GM11168 (cell line): ENCODE measurements at regions not wholly inside any gene's neighbourhood (a gene's known extent, or its start where the extent isn't known, plus 50 kb on each side); places are given as distances from the start of the nearest gene placed in this dataset.
"Not testable (repeated sequence)": the region's sequence is repeated elsewhere in the genome, so short reads cannot be mapped to it uniquely, and the experiment has no call there.

Experiments
- in situ Hi-C: fragments of 300-500 bp; cut with MboI; formaldehyde crosslinking; loops from one replicate; pipeline ENCODE4 v1.12.0; 2022; ENCODE audit warnings: low sequenced_read_pairs; ENCODE audit not compliant: unreplicated experiment

GRCh38 chr5:62168506-62169281 is 137.3 kb upstream of the KIF2A start:
- in situ Hi-C loops: no loop called here

DNA sequence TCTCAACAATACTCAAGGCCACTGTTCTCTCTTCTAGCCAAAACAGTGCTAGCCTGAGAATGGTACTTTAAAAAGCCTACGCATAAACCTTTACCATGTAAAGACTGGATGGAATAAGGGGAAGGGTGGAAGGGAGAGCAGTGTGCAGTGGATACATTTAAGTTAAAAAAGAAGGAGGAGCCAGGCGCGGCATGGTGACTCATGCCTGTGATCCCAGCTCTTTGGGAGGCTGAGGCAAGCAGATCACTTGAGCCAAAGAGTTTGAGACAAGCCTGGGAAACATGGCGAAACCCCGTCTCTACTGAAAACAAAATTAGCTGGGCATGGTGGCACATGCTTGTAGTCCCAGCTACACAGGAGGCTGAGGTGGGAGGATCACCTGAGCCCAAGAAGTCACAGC is 127.7 kb upstream of the KIF2A start:
- in situ Hi-C loops: no loop called here

DNA sequence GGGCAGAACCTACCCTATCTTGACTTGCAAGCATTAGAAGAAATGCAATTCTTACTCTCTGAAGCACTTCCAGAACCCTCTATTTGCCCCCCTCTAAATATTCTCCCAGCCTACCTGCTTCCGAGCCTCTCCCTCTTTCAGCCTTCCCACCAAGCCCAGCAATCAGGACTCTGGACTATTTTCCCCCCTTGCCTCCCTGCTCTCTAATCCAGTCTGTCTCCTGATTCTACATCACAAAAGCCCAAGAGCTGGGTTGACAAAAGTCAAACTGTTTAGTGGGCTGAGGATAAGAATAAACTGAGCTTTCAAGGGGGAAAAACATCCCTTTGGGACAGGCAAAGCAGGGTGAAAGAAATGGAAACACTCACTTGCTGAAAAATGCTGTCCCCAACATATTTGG is 123.2 kb upstream of the KIF2A start:
- in situ Hi-C loops: no loop called here

DNA sequence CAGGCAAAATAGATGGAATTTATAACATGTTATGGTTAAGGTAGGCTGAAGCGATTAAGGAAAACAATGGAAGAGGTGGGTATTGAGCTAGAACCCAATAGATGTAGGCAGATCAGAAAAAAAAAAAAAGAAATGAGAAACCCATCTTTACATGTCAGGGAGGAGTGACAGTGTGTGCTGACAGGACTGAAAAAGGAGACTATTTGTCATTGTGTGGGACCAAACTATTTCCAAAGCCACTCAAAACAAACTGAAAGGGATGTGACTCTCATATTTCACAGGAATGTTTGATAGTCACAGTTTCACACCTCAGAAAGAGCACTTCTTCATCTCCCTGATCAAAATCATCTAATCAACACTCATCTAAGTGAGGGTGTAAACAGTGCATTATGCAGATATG is 122.3 kb upstream of the KIF2A start:
- in situ Hi-C loops: no loop called here

GRCh38 chr5:62184444-62184843 is 121.6 kb upstream of the KIF2A start:
- in situ Hi-C loops: no loop called here

GRCh38 chr5:62190173-62190572 is 115.8 kb upstream of the KIF2A start:
- in situ Hi-C loops: no loop called here

GRCh38 chr5:62190931-62191330 is 115.1 kb upstream of the KIF2A start:
- in situ Hi-C loops: no loop called here

DNA sequence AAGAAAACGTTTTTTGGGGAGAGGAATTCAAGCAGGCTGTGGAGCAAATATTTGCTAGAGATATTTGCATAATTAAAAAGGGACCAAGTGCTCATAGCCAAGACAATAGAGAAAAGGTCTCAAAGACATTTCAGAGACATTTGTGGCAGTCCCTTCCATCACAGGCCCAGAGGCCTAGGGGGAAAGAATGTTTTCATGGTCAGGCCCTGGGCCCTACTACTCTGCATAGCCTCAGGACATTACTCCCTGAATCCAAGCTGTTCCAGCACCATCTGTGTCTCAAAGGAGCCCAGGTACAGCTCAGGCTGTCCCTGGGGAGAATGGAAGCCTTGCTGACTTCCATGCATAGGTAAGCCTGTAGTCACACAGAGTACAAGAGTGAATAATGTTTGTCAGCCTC is 113.0 kb upstream of the KIF2A start:
- in situ Hi-C loops: no loop called here

DNA sequence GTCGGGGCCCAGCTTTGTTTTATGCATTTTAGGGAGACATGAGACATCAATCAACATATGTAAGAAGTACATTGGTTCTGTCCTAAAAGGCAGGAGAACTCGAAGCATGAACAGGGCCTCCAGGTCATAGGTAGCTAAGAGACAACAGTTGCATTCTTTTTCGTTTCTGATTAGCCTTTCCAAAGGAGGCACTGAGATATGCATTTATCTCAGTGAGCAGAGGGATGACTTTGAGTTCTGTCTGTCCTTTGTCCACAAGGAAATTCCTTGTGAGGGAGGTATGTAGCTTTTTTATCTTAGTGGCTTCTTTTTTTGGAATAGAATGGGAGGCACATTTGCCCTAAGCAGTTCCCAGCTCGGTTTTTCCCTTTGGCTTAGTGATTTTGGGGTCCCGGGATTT is 109.5 kb upstream of the KIF2A start:
- in situ Hi-C loops: not testable (repeated sequence)

DNA sequence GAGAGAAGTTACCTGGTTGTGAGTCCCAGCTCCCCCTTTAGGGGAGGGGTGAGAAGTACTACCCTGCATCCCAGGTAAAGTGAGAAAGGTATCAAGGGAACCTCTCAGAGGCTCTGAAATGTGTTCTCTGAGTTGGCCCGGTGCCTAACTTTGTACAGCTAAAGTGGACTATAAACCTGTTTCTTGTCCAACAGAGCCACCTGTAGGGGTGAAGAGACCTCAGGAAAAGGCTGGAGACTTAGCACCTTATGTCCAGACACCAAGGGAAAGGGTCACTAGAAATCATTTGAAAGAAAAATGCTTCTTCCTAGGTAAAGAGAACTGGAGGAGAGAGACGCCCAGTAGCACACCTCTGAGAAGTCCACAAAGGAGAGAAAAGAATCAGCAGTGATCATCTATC is 108.3 kb upstream of the KIF2A start:
- in situ Hi-C loops: no loop called here

- in situ Hi-C loops: no loop called here
Measured at GRCh38 chr5:62198421-62198820, 107.6 kb upstream of the KIF2A start.

- in situ Hi-C loops: no loop called here
Measured at GRCh38 chr5:62199792-62200716, 106.0 kb upstream of the KIF2A start.

- in situ Hi-C loops: no loop called here
Measured at GRCh38 chr5:62206150-62206829, 99.7 kb upstream of the KIF2A start.

- in situ Hi-C loops: no loop called here
Measured at GRCh38 chr5:62208218-62208852, 97.7 kb upstream of the KIF2A start.

- in situ Hi-C loops: no loop called here
Measured at GRCh38 chr5:62211405-62211804, 94.6 kb upstream of the KIF2A start.

DNA sequence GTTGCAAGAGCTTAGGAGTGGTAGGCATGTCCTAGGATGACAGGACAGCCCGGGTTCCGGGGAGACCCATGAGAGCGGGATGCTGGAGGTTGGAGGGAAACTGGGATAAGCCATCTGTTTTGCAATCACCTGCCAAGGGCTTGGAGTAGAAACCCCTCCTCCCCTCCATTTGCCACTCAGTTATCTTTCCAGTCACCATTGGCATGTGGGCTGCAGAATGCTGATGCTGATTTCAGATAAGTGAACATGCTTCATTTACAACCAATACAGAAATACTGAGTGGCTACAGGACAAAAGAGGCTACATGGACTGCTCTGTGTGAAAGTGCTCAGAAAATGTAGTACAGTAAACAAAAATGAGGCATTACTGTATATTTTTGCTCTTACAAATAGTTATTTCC is 93.4 kb upstream of the KIF2A start:
- in situ Hi-C loops: no loop called here

GRCh38 chr5:62214701-62215100 is 91.3 kb upstream of the KIF2A start:
- in situ Hi-C loops: loop anchor here (5.0 kb wide), 1 partner anchor 143 kb away; no protein-coding TSS in a partner anchor

GRCh38 chr5:62216603-62217002 is 89.4 kb upstream of the KIF2A start:
- in situ Hi-C loops: loop anchor here (5.0 kb wide), 1 partner anchor 141 kb away; no protein-coding TSS in a partner anchor

- in situ Hi-C loops: loop anchor here (5.0 kb wide), 1 partner anchor 140 kb away; no protein-coding TSS in a partner anchor
Measured at GRCh38 chr5:62217095-62217494, 88.9 kb upstream of the KIF2A start.

- in situ Hi-C loops: loop anchor here (5.0 kb wide), 1 partner anchor 138 kb away; no protein-coding TSS in a partner anchor
Measured at GRCh38 chr5:62218860-62219259, 87.1 kb upstream of the KIF2A start.
